ENCODE measurements at regions not wholly inside any gene's neighbourhood (a gene's known extent, or its start where the extent isn't known, plus 50 kb on each side); places are given as distances from the start of the nearest gene placed in this dataset.
A peak's percentile ranks its signal among the peaks of the same experiment; 100 is the strongest.

GRCh38 chr9:69955536-69956355, 87.9 kb upstream of the MAMDC2 start:
- no peak for DNase-seq (ENCODE audit: low spot score)

- DNase-seq (ENCODE audit: low spot score) = no peak
These were observed 81.8 kb upstream of the MAMDC2 start for GRCh38 chr9:69961843-69962242.

GRCh38 chr9:69963803-69964202, 79.8 kb upstream of the MAMDC2 start:
- DNase-seq (ENCODE audit: low spot score) = no peak

GRCh38 chr9:69964446-69964845, 79.2 kb upstream of the MAMDC2 start:
- DNase-seq (ENCODE audit: low spot score) = no peak

GRCh38 chr9:69965416-69966145, 78.1 kb upstream of the MAMDC2 start:
- peak; percentile 20 for DNase-seq (ENCODE audit: low spot score)

GRCh38 chr9:69967344-69967743, 76.3 kb upstream of the MAMDC2 start:
- no peak for DNase-seq (ENCODE audit: low spot score)

GRCh38 chr9:69970001-69970533, 73.6 kb upstream of the MAMDC2 start:
- DNase-seq (ENCODE audit: low spot score) = no peak

- DNase-seq (ENCODE audit: low spot score) = peak; percentile 72
These were observed 71.8 kb upstream of the MAMDC2 start for GRCh38 chr9:69971643-69972449.

GRCh38 chr9:69975681-69976080, 68.0 kb upstream of the MAMDC2 start:
- peak; percentile 14 for DNase-seq (ENCODE audit: low spot score)

GRCh38 chr9:69976152-69976551, 67.5 kb upstream of the MAMDC2 start:
- peak; percentile 70 for DNase-seq (ENCODE audit: low spot score)

- no peak for DNase-seq (ENCODE audit: low spot score)
These were observed 63.6 kb upstream of the MAMDC2 start for GRCh38 chr9:69980041-69980440.

GRCh38 chr9:69980591-69980990, 63.1 kb upstream of the MAMDC2 start:
- DNase-seq (ENCODE audit: low spot score) = no peak

- DNase-seq (ENCODE audit: low spot score) = peak; percentile 43
These were observed 61.8 kb upstream of the MAMDC2 start for GRCh38 chr9:69981686-69982445.

GRCh38 chr9:69984831-69985230, 58.8 kb upstream of the MAMDC2 start:
- DNase-seq (ENCODE audit: low spot score) = no peak

GRCh38 chr9:69985971-69986370, 57.7 kb upstream of the MAMDC2 start:
- no peak for DNase-seq (ENCODE audit: low spot score)

- no peak for DNase-seq (ENCODE audit: low spot score)
These were observed 56.7 kb upstream of the MAMDC2 start for GRCh38 chr9:69986970-69987369.

- no peak for DNase-seq (ENCODE audit: low spot score)
These were observed 56.2 kb upstream of the MAMDC2 start for GRCh38 chr9:69987457-69987856.

GRCh38 chr9:69993110-69993509, 50.5 kb upstream of the MAMDC2 start:
- no peak for DNase-seq (ENCODE audit: low spot score)
